Karpas-422 (cell line): ENCODE measurements at regions not wholly inside any gene's neighbourhood (a gene's known extent, or its start where the extent isn't known, plus 50 kb on each side); places are given as distances from the start of the nearest gene placed in this dataset.
"Not testable (repeated sequence)": the region's sequence is repeated elsewhere in the genome, so short reads cannot be mapped to it uniquely, and the experiment has no call there.

Experiments
- DNase-seq: peaks from one replicate; pipeline ENCODE4 v3.0.0-alpha.2; 2015
- H2AFZ ChIP-seq: fragments of 200-600 bp; sonication (generic); 2 replicates; pipeline ENCODE4 v1.6.1; 2014; ENCODE audit warnings: antibody characterized with exemption, low read length, mixed read lengths
- H3K27ac ChIP-seq: fragments of 200-600 bp; sonication (generic); 2 replicates; pipeline ENCODE4 v1.5.1; 2014; ENCODE audit warnings: mild to moderate bottlenecking, low read length, moderate library complexity
- H3K27me3 ChIP-seq: fragments of 200-600 bp; sonication (generic); 2 replicates; pipeline ENCODE4 v1.6.1; 2014; ENCODE audit warnings: low read length, mixed read lengths
- H3K36me3 ChIP-seq: fragments of 200-600 bp; sonication (generic); 2 replicates; pipeline ENCODE4 v1.6.1; 2014; ENCODE audit warnings: low read length, mixed read lengths; ENCODE audit not compliant: insufficient read depth
- H3K4me1 ChIP-seq: fragments of 200-600 bp; sonication (generic); 2 replicates; pipeline ENCODE4 v1.6.1; 2014; ENCODE audit warnings: mild to moderate bottlenecking, low read length, mixed read lengths
- H3K4me2 ChIP-seq: fragments of 200-600 bp; sonication (generic); 2 replicates; pipeline ENCODE4 v1.6.1; 2014; ENCODE audit warnings: low read length, low read depth, mild to moderate bottlenecking; ENCODE audit not compliant: poor library complexity, severe bottlenecking
- H3K4me3 ChIP-seq: fragments of 200-600 bp; sonication (generic); 2 replicates; pipeline ENCODE4 v1.5.1; 2014; ENCODE audit warnings: mild to moderate bottlenecking, antibody characterized with exemption, low read length, mixed read lengths
- H3K79me2 ChIP-seq: fragments of 200-600 bp; sonication (generic); 2 replicates; pipeline ENCODE4 v1.6.1; 2014; ENCODE audit warnings: mild to moderate bottlenecking, low read length, mixed read lengths
- H3K9ac ChIP-seq: fragments of 200-600 bp; sonication (generic); 2 replicates; pipeline ENCODE4 v1.6.0; 2014; ENCODE audit warnings: low read length
- H3K9me2 ChIP-seq: fragments of 200-600 bp; sonication (generic), shearing (Covaris generic); replicated peaks from 2 replicates; pipeline ENCODE4 v1.6.0; 2014; ENCODE audit warnings: mild to moderate bottlenecking, low read length, moderate library complexity; ENCODE audit not compliant: insufficient read depth
- H3K9me3 ChIP-seq: fragments of 300-700, 200-600 bp; sonication (generic); 2 replicates; pipeline ENCODE4 v1.6.1; 2014; ENCODE audit warnings: low read length, mixed read lengths
- H4K20me1 ChIP-seq: fragments of 200-600 bp; sonication (generic); 2 replicates; pipeline ENCODE4 v1.6.1; 2014; ENCODE audit warnings: mild to moderate bottlenecking, antibody characterized with exemption, low read length, low read depth; ENCODE audit not compliant: insufficient read depth

- H3K9me2 ChIP-seq, DNase-seq, H2AFZ ChIP-seq, H3K4me2 ChIP-seq, H3K9ac ChIP-seq, H4K20me1 ChIP-seq, H3K27me3 ChIP-seq, H3K9me3 ChIP-seq, H3K27ac ChIP-seq, H3K4me3 ChIP-seq, H3K36me3 ChIP-seq, H3K4me1 ChIP-seq: not testable (repeated sequence)
- H3K79me2 ChIP-seq: peaks cover 43% of the 10 kb centered on the region
These were observed 234.8 kb downstream of the RTP5 start for GRCh38 chr2:242104202-242104956.

- not testable (repeated sequence) for H3K9me2 ChIP-seq
These were observed 237.5 kb downstream of the RTP5 start for GRCh38 chr2:242107065-242107464.

GRCh38 chr2:242108797-242109500 lies 239.4 kb downstream of the RTP5 start:
- H3K9me3 ChIP-seq, H3K9me2 ChIP-seq, H3K4me1 ChIP-seq, H3K36me3 ChIP-seq, H3K4me2 ChIP-seq, H3K9ac ChIP-seq, H3K27me3 ChIP-seq, H4K20me1 ChIP-seq, H3K4me3 ChIP-seq, H2AFZ ChIP-seq, H3K27ac ChIP-seq, DNase-seq: not testable (repeated sequence)
- H3K79me2 ChIP-seq: peaks cover 24% of the 10 kb centered on the region; the same call in 1 of the 2 replicates

More at GRCh38 chr2:242107065-242107464, 237.5 kb downstream of the RTP5 start:
- H3K27me3 ChIP-seq, H3K36me3 ChIP-seq, H3K4me2 ChIP-seq, H4K20me1 ChIP-seq, H3K27ac ChIP-seq, H3K4me1 ChIP-seq, DNase-seq, H2AFZ ChIP-seq, H3K9me3 ChIP-seq, H3K4me3 ChIP-seq, H3K9ac ChIP-seq: not testable (repeated sequence)
- H3K79me2 ChIP-seq: peaks cover 24% of the 10 kb centered on the region; the same call in 1 of the 2 replicates

GRCh38 chr2:242109819-242110218 lies 240.3 kb downstream of the RTP5 start:
- not testable (repeated sequence) for H3K27ac ChIP-seq, H2AFZ ChIP-seq, H3K27me3 ChIP-seq, H3K9me2 ChIP-seq, H3K4me2 ChIP-seq, H4K20me1 ChIP-seq, H3K4me1 ChIP-seq, H3K4me3 ChIP-seq, H3K9ac ChIP-seq, H3K9me3 ChIP-seq, DNase-seq, H3K36me3 ChIP-seq
- H3K79me2 ChIP-seq: peaks cover 23% of the 10 kb centered on the region; the same call in 1 of the 2 replicates

DNA sequence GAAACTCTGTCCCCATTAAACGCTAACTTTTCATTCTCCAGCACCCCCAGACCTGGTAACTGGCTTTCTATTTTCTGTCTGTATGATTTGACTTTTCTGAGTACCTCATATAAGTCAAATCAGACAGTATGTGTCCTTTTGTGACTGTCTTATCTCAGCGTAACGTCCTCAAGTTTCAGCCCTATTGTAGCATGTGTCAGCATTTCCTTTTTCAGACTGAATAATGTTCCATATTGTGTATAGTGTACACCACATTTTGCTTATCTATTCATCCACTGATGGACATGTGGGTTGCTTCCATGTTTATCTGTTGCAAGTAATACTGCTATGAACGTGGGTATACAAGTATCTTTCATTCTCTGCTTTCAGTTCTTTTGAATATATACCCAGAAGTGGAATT lies 242.4 kb downstream of the RTP5 start:
- not testable (repeated sequence) for H3K9ac ChIP-seq, H3K4me3 ChIP-seq, H3K9me3 ChIP-seq, H3K27ac ChIP-seq, H3K4me1 ChIP-seq, H3K79me2 ChIP-seq, H2AFZ ChIP-seq, H3K36me3 ChIP-seq, H3K27me3 ChIP-seq, H3K4me2 ChIP-seq, H4K20me1 ChIP-seq, DNase-seq, H3K9me2 ChIP-seq

DNA sequence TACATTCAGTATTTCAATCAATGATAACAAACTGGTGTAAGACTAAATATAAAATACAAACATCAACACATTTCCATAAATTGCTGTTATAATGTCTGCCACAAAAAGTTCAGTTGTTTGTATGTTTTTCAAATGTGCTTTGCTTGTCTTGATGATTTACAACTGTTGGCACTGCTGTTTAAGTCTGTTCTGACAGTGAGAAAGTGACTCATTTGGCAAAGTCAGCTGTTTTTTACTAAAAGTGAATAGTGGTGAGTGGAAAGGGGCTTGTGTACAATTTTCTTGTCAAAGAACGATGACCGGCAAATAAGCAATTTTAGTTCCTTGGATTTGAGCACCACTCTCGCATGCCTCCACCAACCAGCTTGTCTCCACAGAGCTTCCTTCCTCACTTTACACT lies 244.0 kb downstream of the RTP5 start:
- not testable (repeated sequence) for H3K4me1 ChIP-seq, H3K27ac ChIP-seq, H3K27me3 ChIP-seq, H3K9ac ChIP-seq, H4K20me1 ChIP-seq, H3K9me2 ChIP-seq, H3K9me3 ChIP-seq, H3K4me3 ChIP-seq, DNase-seq, H3K36me3 ChIP-seq, H2AFZ ChIP-seq, H3K4me2 ChIP-seq, H3K79me2 ChIP-seq

GRCh38 chr2:242116676-242117075 lies 247.1 kb downstream of the RTP5 start:
- H3K9me3 ChIP-seq, H3K79me2 ChIP-seq, H4K20me1 ChIP-seq, H3K27ac ChIP-seq, H3K4me3 ChIP-seq, H3K36me3 ChIP-seq, DNase-seq, H3K4me2 ChIP-seq, H2AFZ ChIP-seq, H3K9ac ChIP-seq, H3K9me2 ChIP-seq, H3K27me3 ChIP-seq, H3K4me1 ChIP-seq: not testable (repeated sequence)

DNA sequence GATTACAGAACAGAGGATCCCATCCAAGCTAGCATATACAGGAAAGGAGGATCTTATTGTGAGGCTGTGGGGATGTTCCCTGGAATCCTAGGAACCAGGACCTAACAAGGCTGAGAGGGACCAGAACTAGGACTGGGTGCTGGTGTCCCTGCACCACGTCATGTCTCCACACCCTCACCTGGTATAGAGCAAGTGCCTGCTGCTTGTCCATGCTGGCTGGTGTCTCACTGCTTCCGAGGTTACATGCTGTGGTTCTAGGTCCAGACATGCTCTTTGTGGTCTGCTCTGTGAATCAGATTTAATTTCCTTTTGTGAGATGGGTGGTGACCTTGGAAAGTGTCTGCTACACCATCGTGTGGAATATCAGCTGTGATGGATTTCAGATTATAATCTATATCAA lies 247.8 kb downstream of the RTP5 start:
- H3K79me2 ChIP-seq, H3K9ac ChIP-seq, H4K20me1 ChIP-seq, H3K9me2 ChIP-seq, H3K9me3 ChIP-seq, H3K4me1 ChIP-seq, DNase-seq, H2AFZ ChIP-seq, H3K36me3 ChIP-seq, H3K4me3 ChIP-seq, H3K27ac ChIP-seq, H3K27me3 ChIP-seq, H3K4me2 ChIP-seq: not testable (repeated sequence)
